Rectal smooth muscle tissue (tissue), 1 donor: ENCODE measurements at regions not wholly inside any gene's neighbourhood (a gene's known extent, or its start where the extent isn't known, plus 50 kb on each side); places are given as distances from the start of the nearest gene placed in this dataset.

Experiments used
- H3K27ac ChIP-seq: one replicate; pipeline ENCODE4 v1.7.0; 2013; ENCODE audit warnings: low read depth, low read length, inconsistent platforms
- H3K27me3 ChIP-seq: one replicate; pipeline ENCODE4 v1.7.0; 2013; ENCODE audit warnings: low read length; ENCODE audit not compliant: control insufficient read depth, insufficient read depth
- H3K36me3 ChIP-seq: one replicate; pipeline ENCODE4 v1.7.0; 2013; ENCODE audit warnings: low read length; ENCODE audit not compliant: control insufficient read depth, insufficient read depth
- H3K4me1 ChIP-seq: one replicate; pipeline ENCODE4 v1.7.0; 2013; ENCODE audit warnings: low read length; ENCODE audit not compliant: control insufficient read depth, insufficient read depth
- H3K4me3 ChIP-seq: one replicate; pipeline ENCODE4 v1.7.0; 2013; ENCODE audit warnings: low read length
- H3K9ac ChIP-seq: one replicate; pipeline ENCODE4 v1.7.0; 2013; ENCODE audit warnings: low read length

GRCh38 chr3:106372806-106373190 is 504.0 kb upstream of the CBLB start:
- H3K4me3 ChIP-seq = no peak overlapping the region
- no peak overlapping the region for H3K27ac ChIP-seq
- no peaks in the 10 kb centered on the region for H3K27me3 ChIP-seq
- no peaks in the 10 kb centered on the region for H3K4me1 ChIP-seq
- H3K9ac ChIP-seq = no peak overlapping the region
- H3K36me3 ChIP-seq = no peaks in the 10 kb centered on the region

- no peak overlapping the region for H3K9ac ChIP-seq
- no peak overlapping the region for H3K4me3 ChIP-seq
- H3K36me3 ChIP-seq = no peaks in the 10 kb centered on the region
- no peaks in the 10 kb centered on the region for H3K4me1 ChIP-seq
- H3K27ac ChIP-seq = no peak overlapping the region
- H3K27me3 ChIP-seq = no peaks in the 10 kb centered on the region
These were observed 507.3 kb upstream of the CBLB start for GRCh38 chr3:106376016-106376570.

GRCh38 chr3:106379251-106379750 is 510.5 kb upstream of the CBLB start:
- Histone ChIP-seq H3K27ac (no peak overlapping the region), H3K9ac (no peak overlapping the region), H3K4me1 (no peaks in the 10 kb centered on the region)

GRCh38 chr3:106380232-106380631 is 511.4 kb upstream of the CBLB start:
- H3K36me3 ChIP-seq = no peaks in the 10 kb centered on the region
- H3K9ac ChIP-seq = no peak overlapping the region
- H3K4me1 ChIP-seq = no peaks in the 10 kb centered on the region
- no peak overlapping the region for H3K4me3 ChIP-seq
- no peak overlapping the region for H3K27ac ChIP-seq
- no peaks in the 10 kb centered on the region for H3K27me3 ChIP-seq

More at GRCh38 chr3:106379251-106379750, 510.5 kb upstream of the CBLB start:
- no peaks in the 10 kb centered on the region for H3K27me3 ChIP-seq
- H3K36me3 ChIP-seq = no peaks in the 10 kb centered on the region
- H3K4me3 ChIP-seq = no peak overlapping the region

- H3K4me3 ChIP-seq = no peak overlapping the region
These were observed 512.6 kb upstream of the CBLB start for GRCh38 chr3:106381286-106381938.

GRCh38 chr3:106381939-106382335 is 513.1 kb upstream of the CBLB start:
- Histone ChIP-seq H3K4me3 (no peak overlapping the region), H3K36me3 (no peaks in the 10 kb centered on the region), H3K9ac (no peak overlapping the region), H3K27me3 (no peaks in the 10 kb centered on the region), H3K27ac (no peak overlapping the region), H3K4me1 (no peaks in the 10 kb centered on the region)

More at GRCh38 chr3:106381286-106381938, 512.6 kb upstream of the CBLB start:
- Histone ChIP-seq H3K36me3 (no peaks in the 10 kb centered on the region), H3K27ac (no peak overlapping the region), H3K4me1 (no peaks in the 10 kb centered on the region), H3K27me3 (no peaks in the 10 kb centered on the region), H3K9ac (no peak overlapping the region)

GRCh38 chr3:106386050-106386449 is 517.2 kb upstream of the CBLB start:
- Histone ChIP-seq H3K4me3 (no peak overlapping the region), H3K4me1 (no peaks in the 10 kb centered on the region), H3K27ac (no peak overlapping the region), H3K36me3 (no peaks in the 10 kb centered on the region), H3K27me3 (no peaks in the 10 kb centered on the region), H3K9ac (no peak overlapping the region)

GRCh38 chr3:106392915-106393314 is 524.1 kb upstream of the CBLB start:
- no peak overlapping the region for H3K9ac ChIP-seq
- no peaks in the 10 kb centered on the region for H3K4me1 ChIP-seq
- H3K27ac ChIP-seq = no peak overlapping the region
- H3K4me3 ChIP-seq = no peak overlapping the region
- H3K27me3 ChIP-seq = no peaks in the 10 kb centered on the region
- no peaks in the 10 kb centered on the region for H3K36me3 ChIP-seq

GRCh38 chr3:106397006-106397405 is 528.2 kb upstream of the CBLB start:
- H3K36me3 ChIP-seq = no peaks in the 10 kb centered on the region
- no peak overlapping the region for H3K27ac ChIP-seq
- no peaks in the 10 kb centered on the region for H3K4me1 ChIP-seq
- H3K9ac ChIP-seq = no peak overlapping the region
- no peak overlapping the region for H3K4me3 ChIP-seq
- H3K27me3 ChIP-seq = no peaks in the 10 kb centered on the region

- no peak overlapping the region for H3K4me3 ChIP-seq
- no peaks in the 10 kb centered on the region for H3K4me1 ChIP-seq
- no peak overlapping the region for H3K27ac ChIP-seq
- no peaks in the 10 kb centered on the region for H3K36me3 ChIP-seq
- no peaks in the 10 kb centered on the region for H3K27me3 ChIP-seq
- no peak overlapping the region for H3K9ac ChIP-seq
These were observed 530.2 kb upstream of the CBLB start for GRCh38 chr3:106398891-106399600.

GRCh38 chr3:106399761-106400160 is 530.9 kb upstream of the CBLB start:
- no peak overlapping the region for H3K9ac ChIP-seq

GRCh38 chr3:106401666-106402490 is 533.1 kb upstream of the CBLB start:
- Histone ChIP-seq H3K4me3 (no peak overlapping the region), H3K27me3 (no peaks in the 10 kb centered on the region), H3K36me3 (no peaks in the 10 kb centered on the region), H3K27ac (no peak overlapping the region), H3K4me1 (no peaks in the 10 kb centered on the region), H3K9ac (no peak overlapping the region)

More at GRCh38 chr3:106399761-106400160, 530.9 kb upstream of the CBLB start:
- Histone ChIP-seq H3K27me3 (no peaks in the 10 kb centered on the region), H3K36me3 (no peaks in the 10 kb centered on the region), H3K4me3 (no peak overlapping the region), H3K27ac (no peak overlapping the region), H3K4me1 (no peaks in the 10 kb centered on the region)
